ENCODE measurements at regions not wholly inside any gene's neighbourhood (a gene's known extent, or its start where the extent isn't known, plus 50 kb on each side); places are given as distances from the start of the nearest gene placed in this dataset.

- no peaks in the 10 kb centered on the region for H3K36me3 ChIP-seq (replicated peaks in 1 of 2; ENCODE audit: control insufficient read depth in 1 of 2, insufficient read depth in 2 of 2, low read length in 2 of 2)
- ATAC-seq = no peak
- H3K9ac ChIP-seq (ENCODE audit: insufficient read depth, low read depth, low read length) = no peak overlapping the region
- CTCF ChIA-PET (ENCODE audit: low intra/inter-chr PET ratio, low total read pairs) = no interaction called here
- H3K4me2 ChIP-seq (ENCODE audit: low read depth, low read length) = no peak overlapping the region
- no peak overlapping the region for H2AFZ ChIP-seq (ENCODE audit: low read length)
- POLR2A ChIA-PET = no interaction called here
- H3K9me3 ChIP-seq (ENCODE audit: low read length) = no peaks in the 10 kb centered on the region
- in situ Hi-C loops (cut with HindIII; ENCODE audit: extremely low pct_ligation_motif_present, low pct_unique_long_range_greater_than_20kb) = no loop called here
- no peak for DNase-seq (ENCODE audit: low spot score)
- no peaks in the 10 kb centered on the region for H3K27me3 ChIP-seq (ENCODE audit: control insufficient read depth in 1 of 2, insufficient read depth in 2 of 2, low read length in 2 of 2)
- H4K20me1 ChIP-seq (ENCODE audit: insufficient read depth, low read length) = no peaks in the 10 kb centered on the region
- no TSS peak for BruUV-seq (replicated peaks)
- TF ChIP-seq ZNF460 (CRISPR knock-in tag; IDR thresholded peaks at IDR 0.05; ENCODE audit: borderline replicate concordance) (no peak), ARNT2 (CRISPR knock-in tag; IDR thresholded peaks at IDR 0.05; ENCODE audit: low read depth) (no peak), ZNF839 (CRISPR knock-in tag; IDR thresholded peaks at IDR 0.05; ENCODE audit: borderline replicate concordance) (no peak), MAFK (conservative IDR thresholded peaks at IDR 0.05 in 1 of 2, IDR thresholded peaks at IDR 0.05 in 1 of 2; ENCODE audit: low read length in 2 of 2) (peak in 1 of 2 experiments; percentile 56; a peak in 2 of 4 replicates), YEATS4 (CRISPR knock-in tag; IDR thresholded peaks at IDR 0.05; ENCODE audit: borderline replicate concordance) (no peak), MAFF (IDR thresholded peaks at IDR 0.05; ENCODE audit: low read depth, low read length) (peak; percentile 33; the same call in 1 of the 2 replicates), FIP1L1 (IDR thresholded peaks at IDR 0.05; ENCODE audit: borderline replicate concordance, insufficient read depth, low read depth, low read length) (no peak), XRCC5 (optimal IDR thresholded peaks at IDR 0.05; ENCODE audit: low read length) (no peak), ZBTB33 (CRISPR knock-in tag; IDR thresholded peaks at IDR 0.05) (no peak), SMYD3 (CRISPR knock-in tag; IDR thresholded peaks at IDR 0.05) (no peak), CREM (IDR thresholded peaks at IDR 0.05) (no peak), CREM (CRISPR knock-in tag; IDR thresholded peaks at IDR 0.05) (no peak)
- TF ChIP-seq, protein P1, sequence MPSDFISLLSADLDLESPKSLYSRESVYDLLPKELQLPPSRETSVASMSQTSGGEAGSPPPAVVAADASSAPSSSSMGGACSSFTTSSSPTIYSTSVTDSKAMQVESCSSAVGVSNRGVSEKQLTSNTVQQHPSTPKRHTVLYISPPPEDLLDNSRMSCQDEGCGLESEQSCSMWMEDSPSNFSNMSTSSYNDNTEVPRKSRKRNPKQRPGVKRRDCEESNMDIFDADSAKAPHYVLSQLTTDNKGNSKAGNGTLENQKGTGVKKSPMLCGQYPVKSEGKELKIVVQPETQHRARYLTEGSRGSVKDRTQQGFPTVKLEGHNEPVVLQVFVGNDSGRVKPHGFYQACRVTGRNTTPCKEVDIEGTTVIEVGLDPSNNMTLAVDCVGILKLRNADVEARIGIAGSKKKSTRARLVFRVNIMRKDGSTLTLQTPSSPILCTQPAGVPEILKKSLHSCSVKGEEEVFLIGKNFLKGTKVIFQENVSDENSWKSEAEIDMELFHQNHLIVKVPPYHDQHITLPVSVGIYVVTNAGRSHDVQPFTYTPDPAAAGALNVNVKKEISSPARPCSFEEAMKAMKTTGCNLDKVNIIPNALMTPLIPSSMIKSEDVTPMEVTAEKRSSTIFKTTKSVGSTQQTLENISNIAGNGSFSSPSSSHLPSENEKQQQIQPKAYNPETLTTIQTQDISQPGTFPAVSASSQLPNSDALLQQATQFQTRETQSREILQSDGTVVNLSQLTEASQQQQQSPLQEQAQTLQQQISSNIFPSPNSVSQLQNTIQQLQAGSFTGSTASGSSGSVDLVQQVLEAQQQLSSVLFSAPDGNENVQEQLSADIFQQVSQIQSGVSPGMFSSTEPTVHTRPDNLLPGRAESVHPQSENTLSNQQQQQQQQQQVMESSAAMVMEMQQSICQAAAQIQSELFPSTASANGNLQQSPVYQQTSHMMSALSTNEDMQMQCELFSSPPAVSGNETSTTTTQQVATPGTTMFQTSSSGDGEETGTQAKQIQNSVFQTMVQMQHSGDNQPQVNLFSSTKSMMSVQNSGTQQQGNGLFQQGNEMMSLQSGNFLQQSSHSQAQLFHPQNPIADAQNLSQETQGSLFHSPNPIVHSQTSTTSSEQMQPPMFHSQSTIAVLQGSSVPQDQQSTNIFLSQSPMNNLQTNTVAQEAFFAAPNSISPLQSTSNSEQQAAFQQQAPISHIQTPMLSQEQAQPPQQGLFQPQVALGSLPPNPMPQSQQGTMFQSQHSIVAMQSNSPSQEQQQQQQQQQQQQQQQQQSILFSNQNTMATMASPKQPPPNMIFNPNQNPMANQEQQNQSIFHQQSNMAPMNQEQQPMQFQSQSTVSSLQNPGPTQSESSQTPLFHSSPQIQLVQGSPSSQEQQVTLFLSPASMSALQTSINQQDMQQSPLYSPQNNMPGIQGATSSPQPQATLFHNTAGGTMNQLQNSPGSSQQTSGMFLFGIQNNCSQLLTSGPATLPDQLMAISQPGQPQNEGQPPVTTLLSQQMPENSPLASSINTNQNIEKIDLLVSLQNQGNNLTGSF (CRISPR knock-in tag; IDR thresholded peaks at IDR 0.05) = no peak
- intact Hi-C loops (cut with micrococcal nuclease; ENCODE audit: unreplicated experiment) = no loop called here
- 0% methylated on average over 1 of the region's 1 CpG for WGBS (ENCODE audit: low lambda C conversion rate)
- no peak overlapping the region for H3K27ac ChIP-seq (ENCODE audit: extremely low read length, insufficient read depth, low read length)
- no peaks in the 10 kb centered on the region for H3K4me1 ChIP-seq (ENCODE audit: insufficient read depth, low read length)
- no peaks in the 10 kb centered on the region for H3K79me2 ChIP-seq (ENCODE audit: insufficient read depth, low read length)
- H3K4me3 ChIP-seq (replicated peaks in 1 of 3; ENCODE audit: insufficient read depth in 1 of 3, low read depth in 2 of 3, low read length in 3 of 3) = no peak overlapping the region
- FAIRE-seq = no peak
Observed at GRCh38 chr1:191943684-191944083, 214.6 kb upstream of the RGS18 start.

Measured in HepG2 (cell line).